OCI-M2 (cell line): ENCODE measurements at regions not wholly inside any gene's neighbourhood (a gene's known extent, or its start where the extent isn't known, plus 50 kb on each side); places are given as distances from the start of the nearest gene placed in this dataset.
"Not testable (repeated sequence)": the region's sequence is repeated elsewhere in the genome, so short reads cannot be mapped to it uniquely, and the experiment has no call there.

Experiments
- DNase-seq: peaks from one replicate; lab custom pipeline; 2025; ENCODE audit not compliant: unreplicated experiment; lab: John Stamatoyannopoulos, UW

GRCh38 chr4:189706821-189707220, 233.9 kb upstream of the FRG1 start:
- not testable (repeated sequence) for DNase-seq

- not testable (repeated sequence) for DNase-seq
These were observed 233.4 kb upstream of the FRG1 start for GRCh38 chr4:189707227-189707626.

GRCh38 chr4:189711956-189712355, 228.7 kb upstream of the FRG1 start:
- not testable (repeated sequence) for DNase-seq

DNA sequence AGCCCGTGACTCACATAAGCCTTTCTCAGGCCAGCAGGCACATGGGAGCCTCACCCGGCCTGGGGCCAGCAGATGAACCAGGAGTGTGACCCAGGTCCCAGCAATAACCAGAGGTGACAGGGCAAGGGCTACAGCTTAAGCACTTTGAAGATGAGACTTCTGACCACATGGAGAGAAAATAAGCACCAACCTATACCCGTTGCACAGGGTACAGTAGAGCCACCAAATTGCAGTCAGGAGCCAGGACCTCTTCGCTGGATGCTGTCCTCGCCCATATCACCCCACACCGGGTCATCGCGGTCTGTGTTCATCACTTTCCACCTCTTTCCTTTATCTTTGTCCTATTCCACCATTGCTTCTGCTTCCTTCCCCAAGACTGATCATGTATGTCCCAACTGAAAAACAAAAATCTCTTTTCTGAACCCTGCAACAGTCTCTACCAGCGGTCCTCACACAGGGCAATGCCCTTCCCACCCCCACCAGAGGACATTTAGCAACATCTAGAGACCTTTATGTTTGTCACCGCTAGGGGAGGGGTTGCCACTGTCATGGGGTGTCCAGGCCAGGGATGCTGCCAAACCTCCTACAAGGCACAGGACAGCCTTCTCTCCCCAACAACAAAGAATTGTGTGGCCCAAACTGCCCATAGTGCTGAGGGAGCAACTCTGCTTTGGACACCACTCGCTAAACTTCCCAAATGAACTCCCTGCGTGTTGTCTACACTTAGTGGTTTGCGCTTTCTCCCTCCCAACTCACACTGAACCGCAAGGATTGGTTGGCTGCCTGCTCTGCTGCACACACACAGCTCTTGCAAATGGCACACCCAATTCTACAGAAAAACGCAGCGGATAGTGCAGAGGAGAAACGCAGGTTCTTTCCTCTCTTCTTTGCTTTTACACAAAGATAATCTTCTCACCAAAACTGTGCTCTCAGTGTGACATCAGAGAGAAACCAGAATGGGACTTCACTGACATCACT, 219.4 kb upstream of the FRG1 start:
- DNase-seq = not testable (repeated sequence)

DNA sequence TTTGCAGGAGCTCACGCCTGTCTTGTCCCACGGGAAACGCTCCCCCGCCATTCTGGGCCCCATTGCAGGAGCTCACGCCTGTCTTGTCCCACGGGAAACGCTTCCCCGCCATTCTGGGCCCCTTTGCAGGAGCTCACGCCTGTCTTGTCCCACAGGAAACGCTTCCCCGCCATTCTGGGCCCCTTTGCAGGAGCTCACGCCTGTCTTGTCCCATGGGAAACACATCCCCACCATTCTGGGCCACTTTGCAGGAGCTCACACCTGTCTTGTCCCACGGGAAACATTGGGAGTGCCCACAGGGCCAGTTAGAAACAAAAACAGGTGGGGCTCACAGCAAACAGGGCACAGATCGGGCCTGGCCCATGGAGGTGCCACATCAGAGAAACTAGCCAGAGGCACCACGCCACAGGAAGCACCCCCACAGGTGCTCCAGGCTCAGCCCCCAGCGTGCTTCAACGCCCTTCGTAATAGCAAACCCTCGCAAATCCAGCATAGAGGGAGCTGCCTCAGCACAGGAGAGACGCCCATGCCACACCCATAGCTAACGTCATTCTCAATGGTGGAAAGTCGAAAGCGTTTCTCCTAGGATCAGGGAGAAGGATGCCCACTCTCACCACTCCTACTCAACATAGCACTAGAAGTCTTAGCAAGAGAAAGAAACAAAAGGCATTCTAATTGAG, 218.2 kb upstream of the FRG1 start:
- DNase-seq = not testable (repeated sequence)

DNA sequence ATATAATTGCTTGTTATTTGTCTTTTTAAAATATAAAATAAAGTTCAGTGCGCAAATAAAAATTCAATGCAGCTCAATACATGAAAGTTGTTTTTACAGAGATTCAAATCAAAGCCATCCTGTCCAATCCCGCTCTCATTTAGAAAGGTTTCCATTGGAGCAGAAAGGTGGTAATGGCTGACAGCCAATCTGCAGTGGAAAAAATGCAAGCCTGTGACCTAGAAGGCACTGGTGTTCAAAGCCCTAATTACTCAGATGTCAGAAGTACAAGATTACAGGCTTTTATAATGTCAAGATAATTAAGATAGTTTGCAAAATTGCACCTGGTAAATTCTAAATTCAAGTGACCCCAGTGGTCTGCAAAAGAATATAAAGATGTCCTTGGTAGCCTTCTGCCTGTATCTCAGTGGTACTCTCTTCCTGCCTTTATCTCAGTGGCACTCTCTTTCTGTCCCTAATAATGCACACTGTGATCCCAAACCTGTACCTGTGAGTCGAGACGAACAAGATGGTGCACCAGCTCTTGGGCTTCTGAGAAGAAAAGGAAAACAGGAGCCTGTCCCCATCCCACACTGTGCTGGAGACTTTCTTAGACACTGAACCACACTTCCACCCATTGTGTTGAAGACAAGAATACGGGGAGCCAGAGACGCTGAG, 212.6 kb upstream of the FRG1 start:
- not testable (repeated sequence) for DNase-seq

GRCh38 chr4:189731989-189732388, 208.7 kb upstream of the FRG1 start:
- not testable (repeated sequence) for DNase-seq

- DNase-seq = not testable (repeated sequence)
These were observed 207.2 kb upstream of the FRG1 start for GRCh38 chr4:189733507-189733906.

GRCh38 chr4:189734648-189735267, 205.9 kb upstream of the FRG1 start:
- not testable (repeated sequence) for DNase-seq

GRCh38 chr4:189736656-189737055, 204.0 kb upstream of the FRG1 start:
- not testable (repeated sequence) for DNase-seq

- DNase-seq = not testable (repeated sequence)
These were observed 200.6 kb upstream of the FRG1 start for GRCh38 chr4:189740118-189740517.

GRCh38 chr4:189740873-189741272, 199.8 kb upstream of the FRG1 start:
- no peak for DNase-seq

- DNase-seq = not testable (repeated sequence)
These were observed 187.6 kb upstream of the FRG1 start for GRCh38 chr4:189753092-189753491.

DNA sequence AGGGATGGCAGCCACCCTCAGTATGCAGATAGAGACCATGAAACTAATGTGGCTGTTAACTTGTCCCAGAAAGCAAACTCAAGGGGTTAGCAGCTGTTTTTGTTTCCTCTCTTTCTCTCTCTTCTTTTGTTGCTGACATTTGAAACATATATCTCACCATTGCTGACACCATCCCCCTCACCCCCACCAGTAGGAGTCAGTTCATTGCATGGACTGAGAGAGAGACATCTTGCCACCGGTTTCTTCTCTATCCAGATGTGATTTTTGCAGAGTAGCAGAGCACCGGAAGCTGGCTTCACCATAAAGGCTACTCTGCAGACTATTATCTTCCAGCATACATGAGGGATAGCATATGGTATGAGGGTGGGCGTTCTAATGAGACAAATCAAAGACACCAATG, 177.1 kb upstream of the FRG1 start:
- no peak for DNase-seq

- no peak for DNase-seq
These were observed 175.4 kb upstream of the FRG1 start for GRCh38 chr4:189765301-189765700.

- no peak for DNase-seq
These were observed 174.9 kb upstream of the FRG1 start for GRCh38 chr4:189765736-189766135.

DNA sequence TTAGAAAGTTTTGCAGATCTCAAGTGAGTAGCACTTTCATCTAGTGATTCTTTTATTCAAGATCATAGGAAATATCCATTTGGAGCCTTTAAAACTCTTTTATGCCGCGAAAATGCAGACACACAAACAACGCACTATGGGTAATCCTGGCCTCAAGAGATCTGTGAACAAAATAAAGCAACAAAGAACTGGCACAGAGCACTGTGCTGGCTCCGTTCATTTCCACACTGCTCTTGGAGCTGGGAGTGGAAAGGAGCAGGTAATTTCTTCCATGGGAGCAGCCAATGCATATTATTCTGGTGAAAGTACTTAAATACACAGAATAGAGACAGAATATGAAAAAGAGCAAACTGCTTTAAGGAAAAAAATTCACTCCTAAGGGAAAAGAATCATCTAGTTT, 172.7 kb upstream of the FRG1 start:
- DNase-seq = no peak

GRCh38 chr4:189769131-189769530, 171.5 kb upstream of the FRG1 start:
- DNase-seq = no peak

GRCh38 chr4:189771696-189772361, 168.8 kb upstream of the FRG1 start:
- no peak for DNase-seq

DNA sequence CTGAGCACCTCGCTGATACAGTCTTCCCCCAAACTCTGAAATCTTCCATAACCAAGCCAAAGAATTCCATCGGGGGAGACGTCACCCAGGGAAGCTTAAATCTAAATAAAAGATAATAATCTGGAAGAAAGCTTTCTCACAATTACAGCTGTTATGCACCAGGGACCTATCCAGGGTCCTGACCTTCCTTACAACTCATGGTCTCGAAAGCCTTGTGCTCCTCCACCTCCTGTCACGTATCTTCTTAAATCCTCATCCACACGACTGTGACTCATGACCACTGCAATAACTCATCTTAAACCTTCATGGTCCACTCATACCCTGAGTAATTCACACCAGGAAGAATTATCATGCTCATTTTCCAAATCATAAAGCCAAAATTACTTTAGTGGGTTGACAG, 166.8 kb upstream of the FRG1 start:
- no peak for DNase-seq
